Hematopoietic multipotent progenitor cell treated with erythropoietin and hydrocortisone succinate and interleukin-3 and kit ligand, for 8 days (in vitro differentiated cells): ENCODE measurements at regions not wholly inside any gene's neighbourhood (a gene's known extent, or its start where the extent isn't known, plus 50 kb on each side); places are given as distances from the start of the nearest gene placed in this dataset.

Experiments used
- DNase-seq: peaks from one replicate; pipeline ENCODE4 v3.0.0-alpha.2; 2015

GRCh38 chr20:51121901-51122412 is 99.0 kb upstream of the KCNG1 start:
- no peak for DNase-seq

GRCh38 chr20:51121272-51121671 is 98.4 kb upstream of the KCNG1 start:
- DNase-seq = no peak

GRCh38 chr20:51120868-51121267 is 98.0 kb upstream of the KCNG1 start:
- no peak for DNase-seq

GRCh38 chr20:51120438-51120837 is 97.5 kb upstream of the KCNG1 start:
- no peak for DNase-seq

GRCh38 chr20:51119914-51120313 is 97.0 kb upstream of the KCNG1 start:
- DNase-seq = no peak

- DNase-seq = no peak
These were observed 96.1 kb upstream of the KCNG1 start for GRCh38 chr20:51118985-51119527.

GRCh38 chr20:51118216-51118615 is 95.3 kb upstream of the KCNG1 start:
- no peak for DNase-seq

GRCh38 chr20:51116765-51117686 is 94.1 kb upstream of the KCNG1 start:
- DNase-seq = no peak

GRCh38 chr20:51111290-51111689 is 88.4 kb upstream of the KCNG1 start:
- no peak for DNase-seq

GRCh38 chr20:51108638-51109363 is 85.9 kb upstream of the KCNG1 start:
- DNase-seq = no peak

GRCh38 chr20:51106011-51106410 is 83.1 kb upstream of the KCNG1 start:
- DNase-seq = no peak

- DNase-seq = no peak
These were observed 82.3 kb upstream of the KCNG1 start for GRCh38 chr20:51104960-51105920.

GRCh38 chr20:51100617-51101016 is 77.7 kb upstream of the KCNG1 start:
- DNase-seq = no peak

GRCh38 chr20:51098284-51098810 is 75.4 kb upstream of the KCNG1 start:
- DNase-seq = no peak

- DNase-seq = no peak
These were observed 74.6 kb upstream of the KCNG1 start for GRCh38 chr20:51097351-51098120.

- DNase-seq = no peak
These were observed 73.8 kb upstream of the KCNG1 start for GRCh38 chr20:51096582-51097267.

GRCh38 chr20:51095633-51096521 is 73.0 kb upstream of the KCNG1 start:
- DNase-seq = peak; percentile 4

- DNase-seq = no peak
These were observed 71.3 kb upstream of the KCNG1 start for GRCh38 chr20:51094221-51094620.

- no peak for DNase-seq
These were observed 70.4 kb upstream of the KCNG1 start for GRCh38 chr20:51093240-51093763.
